ENCODE measurements at regions not wholly inside any gene's neighbourhood (a gene's known extent, or its start where the extent isn't known, plus 50 kb on each side); places are given as distances from the start of the nearest gene placed in this dataset.
A peak's percentile ranks its signal among the peaks of the same experiment; 100 is the strongest.

GRCh38 chr3:153679714-153680113 is 441.5 kb upstream of the ARHGEF26 start:
- no TSS peak for BruUV-seq (replicated peaks)
- dilution Hi-C loops (cut with MboI; ENCODE audit: extremely low pct_ligation_motif_present, low sequenced_read_pairs), result no loop called here
- Histone ChIP-seq H3K9ac (replicated peaks; ENCODE audit: extremely low read depth, insufficient read depth, low read length) (no peak overlapping the region), H3K27ac (ENCODE audit: insufficient read depth, low read depth, low read length) (no peak overlapping the region), H3K9me3 (replicated peaks; ENCODE audit: control insufficient read depth, insufficient read depth, low read length) (no peaks in the 10 kb centered on the region), H3K36me3 (ENCODE audit: control insufficient read depth in 2 of 2, extremely low read depth in 1 of 2, insufficient read depth in 2 of 2, low read length in 2 of 2) (no peaks in the 10 kb centered on the region), H3K4me3 (replicated peaks in 1 of 3; ENCODE audit: insufficient read depth in 1 of 3, low read depth in 1 of 3, low read length in 3 of 3) (no peak overlapping the region), H3K9me1 (replicated peaks; ENCODE audit: control insufficient read depth, extremely low read depth, insufficient read depth, low read length) (no peaks in the 10 kb centered on the region), H3K4me1 (ENCODE audit: control insufficient read depth, extremely low read depth, insufficient read depth, low read length) (no peaks in the 10 kb centered on the region), H3K4me2 (ENCODE audit: insufficient read depth, low read length) (no peak overlapping the region), H3K79me2 (ENCODE audit: control insufficient read depth, insufficient read depth, low read length) (no peaks in the 10 kb centered on the region), H4K20me1 (replicated peaks; ENCODE audit: control insufficient read depth, extremely low read depth, insufficient read depth, low read length) (no peaks in the 10 kb centered on the region), H3K27me3 (ENCODE audit: control insufficient read depth in 2 of 2, insufficient read depth in 2 of 2, low read length in 2 of 2) (no peaks in the 10 kb centered on the region), H2AFZ (ENCODE audit: low read depth, low read length) (no peak overlapping the region)
- no peak for DNase-seq (ENCODE audit: low read depth, low spot score)
- POLR2A ChIA-PET, result no interaction called here
- intact Hi-C loops (cut with micrococcal nuclease), result no loop called here
- no peak for TF ChIP-seq POLR2A (IDR thresholded peaks at IDR 0.05; ENCODE audit: low read depth, low read length)
- FAIRE-seq, result peak; percentile 12
- CTCF ChIA-PET, result no interaction called here

DNA sequence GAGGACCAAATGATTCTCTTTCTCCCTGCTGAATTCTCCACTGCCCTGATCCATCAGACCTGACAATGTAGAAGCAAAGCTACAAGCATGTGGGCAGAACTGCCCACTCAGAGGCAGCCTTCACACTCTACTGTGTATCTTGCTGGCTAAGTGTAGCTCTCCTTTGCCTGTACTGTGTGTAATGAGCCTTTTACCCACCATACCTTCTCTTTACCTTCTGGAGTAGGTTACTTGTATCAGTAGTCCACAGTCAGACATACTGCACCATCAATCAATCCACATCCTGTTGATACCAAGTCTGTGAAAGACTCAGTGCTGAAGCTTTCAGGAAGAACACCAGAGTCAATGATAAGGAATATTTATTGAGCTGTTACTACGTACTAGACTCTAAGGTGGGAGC is 440.7 kb upstream of the ARHGEF26 start:
- TF ChIP-seq, protein P1, sequence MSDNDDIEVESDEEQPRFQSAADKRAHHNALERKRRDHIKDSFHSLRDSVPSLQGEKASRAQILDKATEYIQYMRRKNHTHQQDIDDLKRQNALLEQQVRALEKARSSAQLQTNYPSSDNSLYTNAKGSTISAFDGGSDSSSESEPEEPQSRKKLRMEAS (IDR thresholded peaks at IDR 0.05; ENCODE audit: insufficient read depth, insufficient read length), result no peak
- no peak for TF ChIP-seq FOS (IDR thresholded peaks at IDR 0.05; ENCODE audit: borderline replicate concordance, insufficient read depth, low read length)
- TF ChIP-seq, protein P2, sequence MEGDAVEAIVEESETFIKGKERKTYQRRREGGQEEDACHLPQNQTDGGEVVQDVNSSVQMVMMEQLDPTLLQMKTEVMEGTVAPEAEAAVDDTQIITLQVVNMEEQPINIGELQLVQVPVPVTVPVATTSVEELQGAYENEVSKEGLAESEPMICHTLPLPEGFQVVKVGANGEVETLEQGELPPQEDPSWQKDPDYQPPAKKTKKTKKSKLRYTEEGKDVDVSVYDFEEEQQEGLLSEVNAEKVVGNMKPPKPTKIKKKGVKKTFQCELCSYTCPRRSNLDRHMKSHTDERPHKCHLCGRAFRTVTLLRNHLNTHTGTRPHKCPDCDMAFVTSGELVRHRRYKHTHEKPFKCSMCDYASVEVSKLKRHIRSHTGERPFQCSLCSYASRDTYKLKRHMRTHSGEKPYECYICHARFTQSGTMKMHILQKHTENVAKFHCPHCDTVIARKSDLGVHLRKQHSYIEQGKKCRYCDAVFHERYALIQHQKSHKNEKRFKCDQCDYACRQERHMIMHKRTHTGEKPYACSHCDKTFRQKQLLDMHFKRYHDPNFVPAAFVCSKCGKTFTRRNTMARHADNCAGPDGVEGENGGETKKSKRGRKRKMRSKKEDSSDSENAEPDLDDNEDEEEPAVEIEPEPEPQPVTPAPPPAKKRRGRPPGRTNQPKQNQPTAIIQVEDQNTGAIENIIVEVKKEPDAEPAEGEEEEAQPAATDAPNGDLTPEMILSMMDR (IDR thresholded peaks at IDR 0.05; ENCODE audit: extremely low read depth in 1 of 2, insufficient read depth in 1 of 2, low read depth in 1 of 2, low read length in 2 of 2), result no peak
- no peak for TF ChIP-seq EZH2 (IDR thresholded peaks at IDR 0.05; ENCODE audit: borderline replicate concordance, low read depth, low read length, severe bottlenecking)
- TF ChIP-seq GATA2 (IDR thresholded peaks at IDR 0.05; ENCODE audit: insufficient read depth, insufficient read length, low read depth, low read length), result no peak
- TF ChIP-seq JUN (IDR thresholded peaks at IDR 0.05; ENCODE audit: borderline replicate concordance, insufficient read depth, insufficient read length, low read depth), result no peak
- TF ChIP-seq POLR2A (IDR thresholded peaks at IDR 0.05; ENCODE audit: low read depth, low read length), result no peak
- no peak for TF ChIP-seq MYC (IDR thresholded peaks at IDR 0.05; ENCODE audit: low read depth, low read length)
- H3K4me3 ChIP-seq (replicated peaks in 1 of 3; ENCODE audit: insufficient read depth in 1 of 3, low read depth in 1 of 3, low read length in 3 of 3), result no peak overlapping the region
- FAIRE-seq (no peak), DNase-seq (ENCODE audit: low read depth, low spot score) (no peak)
- no peaks in the 10 kb centered on the region for H3K27me3 ChIP-seq (ENCODE audit: control insufficient read depth in 2 of 2, insufficient read depth in 2 of 2, low read length in 2 of 2)
- no TSS peak for BruUV-seq (replicated peaks)
- H3K27ac ChIP-seq (ENCODE audit: insufficient read depth, low read depth, low read length), result no peak overlapping the region
- no peaks in the 10 kb centered on the region for H3K4me1 ChIP-seq (ENCODE audit: control insufficient read depth, extremely low read depth, insufficient read depth, low read length)
- no peak overlapping the region for H3K4me2 ChIP-seq (ENCODE audit: insufficient read depth, low read length)
- dilution Hi-C loops (cut with MboI; ENCODE audit: extremely low pct_ligation_motif_present, low sequenced_read_pairs) (no loop called here), intact Hi-C loops (cut with micrococcal nuclease) (no loop called here)
- ChIA-PET POLR2A (no interaction called here), CTCF (interaction anchor here (1.3 kb wide), 1 partner anchor 19 kb away, joined by 3 read pairs; no protein-coding TSS in a partner anchor)
- no peaks in the 10 kb centered on the region for H3K36me3 ChIP-seq (ENCODE audit: control insufficient read depth in 2 of 2, extremely low read depth in 1 of 2, insufficient read depth in 2 of 2, low read length in 2 of 2)
- no peaks in the 10 kb centered on the region for H4K20me1 ChIP-seq (replicated peaks; ENCODE audit: control insufficient read depth, extremely low read depth, insufficient read depth, low read length)
- H3K79me2 ChIP-seq (ENCODE audit: control insufficient read depth, insufficient read depth, low read length), result no peaks in the 10 kb centered on the region
- no peak overlapping the region for H2AFZ ChIP-seq (ENCODE audit: low read depth, low read length)
- no peaks in the 10 kb centered on the region for H3K9me3 ChIP-seq (replicated peaks; ENCODE audit: control insufficient read depth, insufficient read depth, low read length)
- H3K9me1 ChIP-seq (replicated peaks; ENCODE audit: control insufficient read depth, extremely low read depth, insufficient read depth, low read length), result no peaks in the 10 kb centered on the region
- H3K9ac ChIP-seq (replicated peaks; ENCODE audit: extremely low read depth, insufficient read depth, low read length), result no peak overlapping the region
